Activated CD8-positive, alpha-beta memory T cell treated with anti-CD3 and anti-CD28 coated beads, Interleukin-2, amount 50 U/mL, for 24 hours (primary cell): ENCODE measurements at regions not wholly inside any gene's neighbourhood (a gene's known extent, or its start where the extent isn't known, plus 50 kb on each side); places are given as distances from the start of the nearest gene placed in this dataset.

Experiments
- DNase-seq: peaks from one replicate; pipeline ENCODE4 v3.0.0-alpha.2; 2020; ENCODE audit errors: extremely low read depth

DNA sequence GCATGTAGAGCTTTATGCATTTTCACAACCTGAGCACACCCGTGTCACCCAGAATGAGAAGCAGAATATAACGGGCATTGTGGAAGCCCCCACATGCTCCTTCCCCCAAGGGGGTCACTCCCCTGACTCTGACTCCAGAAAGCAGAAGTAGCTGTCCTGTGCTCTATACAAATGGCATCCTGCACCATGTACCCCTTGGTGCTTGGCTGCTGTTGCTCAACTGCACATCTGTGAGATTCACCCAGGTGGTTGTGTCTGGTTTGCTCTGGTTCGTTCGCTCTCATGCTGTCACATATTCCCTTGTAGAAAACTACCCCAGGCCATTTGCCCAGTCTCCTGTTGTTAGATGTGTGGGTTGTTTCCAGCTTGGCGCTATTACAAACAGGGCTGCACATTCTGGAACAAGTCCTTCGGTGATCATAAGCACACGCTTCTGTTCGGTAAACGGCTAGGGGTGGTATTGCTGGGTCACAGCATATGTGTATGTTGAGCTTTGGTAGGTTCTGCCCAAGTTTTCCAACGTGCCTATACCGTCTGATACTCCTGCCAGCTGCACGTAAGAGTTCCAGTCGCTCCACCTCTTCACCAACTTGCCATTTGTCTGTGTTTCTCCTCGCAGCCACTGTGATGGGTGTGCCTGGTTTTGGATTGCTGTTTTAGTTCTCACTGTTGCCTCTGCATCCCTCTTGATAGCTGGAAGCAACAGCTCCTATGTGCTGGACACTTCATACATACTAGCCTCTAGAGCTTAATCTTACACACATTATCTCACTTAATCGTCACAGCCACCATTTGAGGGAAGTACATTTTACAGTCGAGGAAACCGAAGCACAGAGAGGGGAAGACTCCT is 65.4 kb upstream of the SLC6A6 start:
- DNase-seq = no peak

DNA sequence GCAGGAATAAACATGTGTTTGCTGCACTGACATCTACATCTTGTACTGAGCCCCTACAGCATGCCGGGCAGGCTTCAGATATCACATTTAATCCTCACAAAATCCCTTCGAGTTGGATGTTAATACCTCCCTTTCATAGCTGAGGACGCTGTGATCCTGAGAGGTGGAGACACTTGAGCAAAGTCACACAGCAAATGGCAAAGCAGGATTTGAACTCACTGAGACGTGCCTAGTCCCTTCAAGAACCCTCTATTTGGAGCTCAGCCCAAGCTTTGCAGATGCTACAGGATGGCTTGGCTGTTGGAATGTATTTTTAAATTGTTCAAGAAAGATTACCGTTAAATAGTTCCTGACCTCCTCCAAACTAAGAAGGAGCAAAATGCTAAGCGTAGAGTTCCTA is 64.6 kb upstream of the SLC6A6 start:
- no peak for DNase-seq

DNA sequence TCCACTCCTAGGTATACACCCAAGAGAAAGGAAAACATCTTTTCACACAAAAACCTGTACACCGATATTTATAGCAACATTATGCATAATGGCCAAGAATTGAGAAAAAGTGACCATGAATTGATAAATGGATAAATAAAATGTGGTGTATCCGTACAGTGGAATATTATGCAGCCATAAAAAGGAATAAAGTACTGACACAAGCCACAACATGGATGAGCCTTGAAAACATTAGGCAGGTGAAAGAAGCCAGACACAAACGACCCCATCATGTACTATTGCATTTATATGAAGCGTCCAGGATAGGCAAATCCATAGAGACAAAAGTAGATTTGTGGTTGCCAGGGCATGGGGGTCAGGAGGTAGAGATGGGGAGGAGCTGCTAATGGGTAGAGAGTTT is 64.2 kb upstream of the SLC6A6 start:
- DNase-seq = no peak

DNA sequence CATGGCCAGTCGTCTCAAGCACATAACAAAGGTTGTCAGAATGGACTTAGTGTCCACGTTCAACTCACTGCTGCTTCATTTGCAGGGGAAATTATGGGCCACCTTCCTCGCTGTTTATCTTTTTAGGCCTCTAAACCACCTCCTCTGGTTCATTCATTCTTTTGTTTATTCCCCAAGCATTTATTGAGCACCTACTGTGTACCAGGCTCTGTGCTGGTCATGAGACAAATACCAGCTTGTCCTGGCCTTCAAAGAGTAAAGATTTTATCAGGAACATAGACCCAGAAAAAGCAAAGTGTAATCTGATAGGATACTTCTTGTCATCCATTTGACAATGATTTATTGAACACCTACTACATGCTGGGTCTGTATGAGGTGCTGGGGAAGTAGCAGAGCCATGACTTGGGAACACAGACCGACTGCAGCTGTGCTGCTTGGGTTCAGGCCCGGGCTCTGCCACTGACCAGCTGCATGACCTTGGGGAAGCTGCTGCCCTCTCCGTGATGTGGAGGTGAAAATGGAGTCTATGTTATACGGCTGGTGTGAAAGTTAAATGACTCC is 63.4 kb upstream of the SLC6A6 start:
- DNase-seq = no peak

DNA sequence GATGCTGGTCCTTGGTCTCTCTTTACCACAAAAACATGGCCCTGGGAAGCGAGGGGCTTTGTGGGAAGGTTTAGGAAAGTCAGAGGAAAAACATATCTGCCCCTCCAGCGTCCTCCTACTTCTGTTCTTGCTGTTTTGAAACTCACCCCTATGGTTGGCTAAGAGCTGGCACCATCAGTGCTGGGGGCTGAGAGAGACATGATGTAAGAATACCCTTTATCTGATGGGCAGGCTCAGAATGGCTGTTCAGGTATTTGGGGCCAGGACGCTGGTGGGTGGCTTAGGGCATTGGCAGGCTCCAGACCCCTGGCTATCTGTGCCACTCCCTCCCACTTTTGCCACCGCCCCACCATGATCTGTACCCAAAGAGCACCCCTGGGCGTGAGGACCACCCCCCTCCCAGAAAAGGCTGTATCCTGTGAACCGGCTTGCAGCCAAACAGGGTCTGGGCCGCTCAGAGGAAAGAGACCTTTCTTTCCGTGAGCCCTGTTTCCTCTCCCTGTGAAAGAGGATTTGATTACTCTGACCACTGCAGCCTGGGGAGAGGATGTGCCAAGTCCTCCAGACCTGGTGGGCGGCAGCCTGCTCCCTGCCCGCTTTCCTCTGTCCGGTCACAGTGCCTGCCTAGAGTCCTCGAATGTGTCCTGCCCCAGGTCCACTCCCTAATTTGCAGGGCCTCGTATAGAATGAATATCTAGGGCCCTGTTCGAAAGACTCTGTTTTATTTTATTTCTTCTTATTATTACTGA is 61.3 kb upstream of the SLC6A6 start:
- no peak for DNase-seq

DNA sequence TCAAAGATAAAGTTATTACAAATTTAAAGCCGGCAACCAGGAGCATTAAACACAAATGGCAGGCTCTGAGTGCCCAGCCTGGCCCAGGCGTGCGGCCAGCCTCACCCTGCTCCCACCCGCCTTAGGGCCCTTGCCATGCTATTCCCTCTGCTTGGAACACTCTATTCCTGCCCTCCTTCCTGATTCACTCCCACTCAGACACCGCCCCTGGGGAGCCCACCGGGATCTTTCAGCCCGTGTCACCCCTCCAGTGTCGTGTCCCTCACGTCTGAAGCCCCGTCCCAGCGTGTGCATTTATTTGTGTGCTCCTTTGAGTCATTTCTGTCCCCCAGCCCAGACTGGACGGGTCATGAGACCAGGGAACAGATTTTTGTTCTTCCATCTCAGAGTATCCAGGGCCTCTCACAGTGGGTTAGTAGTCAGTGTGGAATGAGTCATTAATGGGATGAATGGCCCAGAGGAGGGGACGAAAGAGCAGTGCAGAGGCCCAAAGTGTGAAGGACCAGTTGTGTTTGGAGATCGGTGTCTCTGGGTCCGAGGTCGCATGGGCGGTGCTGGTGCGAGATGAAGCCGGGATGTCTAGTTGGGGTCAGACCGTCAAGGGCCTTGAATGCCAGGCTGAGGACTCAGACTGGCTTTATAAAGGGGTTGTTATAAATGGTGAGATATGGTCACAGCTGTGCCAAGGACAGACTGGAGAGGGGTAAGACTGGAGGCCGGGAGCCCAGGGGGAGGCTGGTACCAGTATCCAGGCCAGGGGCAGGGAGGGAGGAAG is 58.9 kb upstream of the SLC6A6 start:
- no peak for DNase-seq

DNA sequence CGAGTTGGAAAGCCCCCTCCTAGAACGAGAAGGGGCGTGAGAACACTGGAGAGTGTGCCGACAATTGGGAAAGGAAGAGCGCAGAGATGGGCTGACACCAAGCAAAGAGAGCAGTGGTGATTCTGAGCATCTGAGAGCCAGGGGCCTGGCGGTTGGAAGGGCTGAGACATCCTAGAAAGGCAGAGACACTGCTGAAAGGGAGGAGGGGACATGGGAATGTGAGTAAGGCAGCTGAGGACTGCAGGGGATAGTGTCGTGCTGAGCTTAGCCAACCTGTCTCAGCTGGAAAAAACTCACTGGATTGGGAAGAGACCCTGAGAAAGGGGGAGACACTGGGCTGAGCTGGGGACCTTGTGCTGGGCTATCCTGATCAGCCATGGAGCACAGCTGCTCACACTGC is 58.1 kb upstream of the SLC6A6 start:
- no peak for DNase-seq

DNA sequence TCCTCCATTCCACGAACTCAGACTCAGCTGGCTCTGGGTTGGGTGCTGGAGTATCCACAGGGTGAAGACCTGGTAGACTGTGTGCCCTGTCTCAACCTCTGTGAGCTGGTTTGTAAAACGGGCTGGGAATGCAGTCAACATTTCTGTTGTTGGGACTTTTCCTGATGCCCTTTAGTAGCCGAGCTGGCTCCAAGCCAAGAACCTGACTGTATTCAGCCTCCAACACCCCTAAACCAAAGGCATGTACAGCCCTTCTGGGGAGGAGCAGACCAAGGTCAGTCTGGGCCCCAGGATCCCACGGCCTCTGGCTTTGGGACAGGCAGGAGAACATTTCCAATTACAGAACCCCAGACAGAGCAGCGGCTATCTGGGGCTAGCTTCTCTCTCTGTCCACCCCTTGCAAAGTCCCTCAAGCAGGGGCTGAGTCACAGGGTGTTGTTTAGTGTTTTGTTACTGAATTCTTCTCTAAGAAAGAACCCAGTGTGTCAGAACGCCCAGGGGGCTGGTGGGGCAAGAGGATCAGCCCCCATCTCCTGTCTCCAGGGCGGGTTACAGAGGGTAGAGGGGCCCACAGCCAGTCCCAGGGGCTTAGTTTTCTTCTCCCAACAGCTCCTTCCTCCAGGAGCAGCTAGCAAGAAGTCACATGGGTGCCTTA is 56.8 kb upstream of the SLC6A6 start:
- DNase-seq = no peak

DNA sequence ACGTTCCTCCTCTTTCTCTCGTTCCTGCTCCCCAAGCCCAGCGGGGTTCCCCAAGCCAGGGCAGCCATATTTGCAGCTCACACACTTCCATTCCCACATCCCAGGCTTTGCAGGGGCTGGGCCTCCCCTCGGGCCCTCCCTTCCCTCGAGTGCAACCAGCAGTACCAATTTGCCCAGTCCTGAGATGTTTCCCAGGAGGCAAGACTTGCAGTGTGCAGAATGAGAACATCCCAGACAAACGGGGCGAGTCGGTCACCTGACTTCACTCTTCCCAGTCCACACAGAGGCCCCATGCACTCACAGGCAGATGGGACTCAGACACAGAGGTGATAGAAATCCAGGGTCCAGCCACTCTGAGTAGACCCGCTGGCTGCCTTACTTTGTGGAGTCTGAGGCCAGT is 56.2 kb upstream of the SLC6A6 start:
- no peak for DNase-seq

DNA sequence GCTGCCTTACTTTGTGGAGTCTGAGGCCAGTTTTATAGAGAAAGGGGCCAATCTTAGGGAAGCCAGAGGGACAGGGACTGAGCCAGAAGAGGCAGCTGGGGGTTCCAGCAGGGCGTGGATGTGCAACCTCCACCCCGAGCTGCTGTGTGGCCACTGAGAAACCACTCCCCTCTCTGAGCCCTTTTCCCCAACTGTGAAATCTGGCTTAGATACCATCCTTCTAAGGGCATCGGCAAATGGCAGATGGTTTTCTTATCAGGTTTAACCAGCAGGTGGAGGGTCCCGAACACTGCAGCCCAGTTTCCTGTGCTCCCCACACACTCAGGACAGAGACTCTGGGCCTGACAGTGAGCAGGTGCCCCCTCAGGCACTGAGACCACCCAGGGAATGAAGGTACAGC is 55.8 kb upstream of the SLC6A6 start:
- no peak for DNase-seq

DNA sequence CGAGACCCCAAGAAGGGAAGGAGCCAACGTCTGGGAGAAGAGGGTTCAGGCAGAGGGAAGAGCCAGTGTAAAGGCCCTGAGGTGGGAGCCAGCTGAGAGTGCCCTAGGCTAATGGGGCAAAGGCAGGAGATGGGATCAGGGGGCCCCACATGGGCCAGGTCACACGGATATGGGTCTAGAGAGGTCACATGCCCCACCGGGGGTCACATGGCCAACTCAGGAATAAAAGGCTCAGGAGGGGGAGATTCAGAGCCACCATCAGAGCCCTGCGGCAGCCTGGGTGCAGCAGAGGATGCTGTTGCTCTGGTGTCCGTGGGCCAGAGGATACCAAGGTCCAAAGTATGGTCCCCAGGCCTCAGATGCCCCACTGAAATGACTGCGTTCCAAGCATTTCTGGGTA is 55.3 kb upstream of the SLC6A6 start:
- no peak for DNase-seq

DNA sequence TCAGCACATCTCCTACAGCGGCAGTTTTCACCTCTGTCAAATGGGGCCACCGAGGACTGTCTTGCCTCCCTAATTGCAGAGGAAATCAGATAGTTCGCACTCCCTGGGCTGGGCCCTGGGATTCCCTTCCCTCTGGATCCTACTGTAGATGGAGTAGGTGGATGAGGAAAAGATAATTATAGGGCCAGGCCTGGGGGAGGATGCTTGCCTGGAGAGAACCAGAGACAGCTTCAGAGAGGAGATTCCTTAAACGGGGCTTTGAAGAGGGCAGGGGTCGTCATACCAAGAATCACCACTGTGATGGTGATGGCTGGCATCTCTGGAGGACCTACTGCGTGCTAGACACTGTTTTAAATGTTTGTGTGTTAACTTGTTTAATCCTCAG is 50.8 kb upstream of the SLC6A6 start:
- no peak for DNase-seq

DNA sequence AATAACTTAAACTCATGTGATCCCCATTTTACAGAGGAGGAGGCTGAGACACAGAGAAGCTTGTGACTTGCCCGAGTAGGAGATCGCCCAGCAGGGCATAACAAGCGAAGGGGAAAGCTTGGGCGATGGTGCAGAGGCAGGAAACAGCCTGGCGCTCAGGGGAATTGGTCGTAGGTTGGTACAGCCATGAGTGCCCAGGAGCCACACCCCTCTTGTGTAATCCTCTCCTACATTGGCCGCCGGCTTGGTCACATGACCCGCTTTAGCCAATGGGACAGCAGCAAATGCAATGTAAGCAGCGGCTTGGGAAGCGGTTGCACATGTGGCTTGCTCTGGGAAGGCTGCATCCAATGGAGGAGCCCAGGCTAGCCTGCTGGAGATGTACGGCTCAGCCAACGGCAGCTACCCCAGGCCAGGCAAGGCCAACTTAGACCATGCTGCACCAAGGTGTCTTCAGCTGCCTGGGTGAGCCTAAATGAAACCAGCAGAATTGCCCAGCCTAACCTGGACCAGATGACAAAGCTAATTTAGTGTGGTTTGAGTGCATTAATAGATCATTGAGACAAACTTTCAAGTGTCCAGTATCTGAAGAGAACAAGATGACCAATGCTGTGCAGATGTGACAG is 50.3 kb upstream of the SLC6A6 start:
- DNase-seq = no peak
